RWPE1 (cell line): ENCODE measurements at regions not wholly inside any gene's neighbourhood (a gene's known extent, or its start where the extent isn't known, plus 50 kb on each side); places are given as distances from the start of the nearest gene placed in this dataset.

Source experiments
- CTCF ChIA-PET: fragments of 350-600 bp; sonication (Branson Sonifier 250); formaldehyde crosslinking; extraction: SDS; loops from one replicate; lab custom pipeline; 2021; lab: Yijun Ruan, JAX
- POLR2A ChIA-PET: fragments of 400-600 bp; formaldehyde crosslinking; extraction: SDS; loops from one replicate; lab custom pipeline; 2020; ENCODE audit warnings: antibody characterized with exemption; ENCODE audit not compliant: low non-redundant PET; lab: Yijun Ruan, JAX
- DNase-seq: peaks from one replicate; pipeline ENCODE4 v3.0.0; 2012; ENCODE audit warnings: low spot score
- H3K27ac ChIP-seq: fragments of 450-650 bp; 2 replicates; pipeline ENCODE4 v1.5.1; 2017
- CTCF ChIP-seq: fragments of 450-650 bp; conservative IDR thresholded peaks from 2 replicates; pipeline ENCODE4 v1.5.1; 2017; ENCODE audit warnings: low read depth, mild to moderate bottlenecking

DNA sequence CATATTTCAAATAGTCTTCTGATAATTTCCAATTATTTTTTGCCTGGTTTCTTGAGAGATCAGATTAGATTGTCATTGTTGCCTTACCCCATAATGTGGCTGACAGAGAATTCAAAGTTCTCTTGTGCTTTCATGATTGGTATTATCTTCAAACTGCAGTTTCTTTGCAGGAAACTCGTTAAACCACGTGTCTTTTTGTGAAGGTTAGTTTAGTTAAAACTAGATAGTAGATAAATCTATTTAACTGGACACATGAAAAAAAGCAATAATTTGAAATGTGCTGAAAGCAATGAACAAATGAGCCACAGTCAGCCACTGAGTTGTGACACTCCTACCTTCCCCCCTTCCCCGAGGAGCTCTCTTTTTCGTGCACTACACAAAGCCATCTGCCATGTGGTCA is 327.5 kb upstream of the UMPS start:
- TF ChIP-seq CTCF, result no peak
- no peak overlapping the region for H3K27ac ChIP-seq
- POLR2A ChIA-PET, result no interaction called here
- no peak for DNase-seq
- CTCF ChIA-PET, result no interaction called here

DNA sequence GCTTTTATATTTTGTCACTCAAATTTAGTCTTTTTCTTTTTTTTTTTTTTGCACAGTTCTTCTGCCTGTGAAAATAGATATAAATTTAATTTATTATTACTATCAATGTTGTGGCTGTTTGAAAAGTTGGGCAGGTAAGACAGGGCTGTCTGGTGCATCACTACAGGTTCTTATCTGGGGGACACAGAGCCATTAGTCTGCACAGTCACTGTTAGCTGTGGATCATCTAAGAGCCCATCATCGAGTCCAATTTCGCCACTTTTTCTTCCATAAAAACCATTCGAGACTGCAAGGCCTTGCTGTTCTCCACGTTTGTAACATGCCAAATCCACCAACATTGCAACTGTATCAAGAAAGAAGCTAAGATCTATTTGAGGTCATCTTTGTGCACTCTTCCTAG is 325.6 kb upstream of the UMPS start:
- H3K27ac ChIP-seq, result no peak overlapping the region
- ChIA-PET CTCF (no interaction called here), POLR2A (no interaction called here)
- DNase-seq, result no peak
- no peak for TF ChIP-seq CTCF

DNA sequence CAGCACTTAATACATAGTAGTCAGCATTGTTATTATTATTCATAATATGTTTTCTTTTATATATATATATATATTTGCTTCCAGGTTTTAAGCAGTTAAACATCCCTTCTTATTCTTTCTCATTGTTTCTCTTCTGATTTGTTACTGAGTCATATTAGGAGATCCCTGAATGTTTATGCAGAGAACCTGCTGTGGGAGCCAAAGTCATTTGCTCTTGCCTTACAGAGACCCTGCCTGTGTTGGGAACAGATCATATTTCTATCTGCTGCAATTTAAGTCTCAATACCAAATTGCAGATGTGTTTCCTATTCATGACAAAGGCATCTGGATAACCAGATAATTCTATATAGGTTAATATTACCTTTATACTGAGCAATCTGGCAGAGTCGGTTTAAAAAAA is 323.0 kb upstream of the UMPS start:
- no peak for TF ChIP-seq CTCF
- DNase-seq, result no peak
- ChIA-PET CTCF (no interaction called here), POLR2A (no interaction called here)
- no peak overlapping the region for H3K27ac ChIP-seq

GRCh38 chr3:124409650-124410275 is 320.5 kb upstream of the UMPS start:
- POLR2A ChIA-PET, result no interaction called here

DNA sequence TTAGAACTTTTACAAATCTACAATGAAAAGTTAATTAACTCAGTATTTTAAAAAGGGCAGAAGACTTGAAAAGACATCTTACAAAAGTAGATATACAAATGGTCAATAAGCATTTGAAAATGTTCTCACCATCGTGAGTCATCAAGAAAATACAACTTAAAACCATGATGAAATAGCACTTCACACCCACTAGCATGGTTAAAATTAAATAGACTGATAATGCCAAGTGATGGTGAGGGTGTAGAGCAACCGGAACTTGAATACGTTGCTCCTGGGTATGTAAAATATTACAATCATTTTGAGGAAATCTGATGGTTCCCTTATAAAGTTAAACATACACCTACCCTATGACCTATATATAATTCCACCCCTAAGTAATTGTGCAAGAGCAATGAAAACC is 319.8 kb upstream of the UMPS start:
- no peak for TF ChIP-seq CTCF
- ChIA-PET CTCF (no interaction called here), POLR2A (no interaction called here)
- H3K27ac ChIP-seq, result no peak overlapping the region
- DNase-seq, result no peak

More at GRCh38 chr3:124409650-124410275, 320.5 kb upstream of the UMPS start:
- no peak for TF ChIP-seq CTCF
- H3K27ac ChIP-seq, result no peak overlapping the region
- CTCF ChIA-PET, result no interaction called here
- peak; percentile 40 for DNase-seq

GRCh38 chr3:124411728-124412127 is 318.5 kb upstream of the UMPS start:
- CTCF ChIA-PET, result no interaction called here
- no peak for TF ChIP-seq CTCF
- DNase-seq, result no peak
- H3K27ac ChIP-seq, result no peak overlapping the region
- POLR2A ChIA-PET, result no interaction called here
